Neuronal stem cell (in vitro differentiated cells): ENCODE measurements at regions not wholly inside any gene's neighbourhood (a gene's known extent, or its start where the extent isn't known, plus 50 kb on each side); places are given as distances from the start of the nearest gene placed in this dataset.

Experiments
- DNase-seq: peaks from one replicate; pipeline ENCODE4 v3.0.0-alpha.2; 2013; ENCODE audit warnings: low spot score
- H2AFZ ChIP-seq: one replicate; pipeline ENCODE4 v1.6.1; 2013; ENCODE audit warnings: mild to moderate bottlenecking, low read length, inconsistent platforms
- H2AK5ac ChIP-seq: 2 replicates; pipeline ENCODE4 v1.6.1; 2013; ENCODE audit warnings: low read depth, mild to moderate bottlenecking, inconsistent platforms, low read length, moderate library complexity, mixed read lengths
- H2BK120ac ChIP-seq: 2 replicates; pipeline ENCODE4 v1.6.1; 2013; ENCODE audit warnings: low read depth, mild to moderate bottlenecking, inconsistent platforms, low read length, moderate library complexity, mixed read lengths
- H2BK12ac ChIP-seq: one replicate; pipeline ENCODE4 v1.6.1; 2013; ENCODE audit warnings: low read length, inconsistent platforms
- H2BK15ac ChIP-seq: 2 replicates; pipeline ENCODE4 v1.6.1; 2013; ENCODE audit warnings: mild to moderate bottlenecking, low read length, inconsistent platforms, mixed read lengths
- H2BK5ac ChIP-seq: one replicate; pipeline ENCODE4 v1.6.1; 2013; ENCODE audit warnings: inconsistent platforms, mild to moderate bottlenecking, low read length, moderate library complexity
- H3K14ac ChIP-seq: one replicate; pipeline ENCODE4 v1.6.1; 2013; ENCODE audit warnings: low read length, inconsistent platforms
- H3K18ac ChIP-seq: 2 replicates; pipeline ENCODE4 v1.6.1; 2013; ENCODE audit warnings: low read length, inconsistent platforms
- H3K23ac ChIP-seq: 2 replicates; pipeline ENCODE4 v1.6.1; 2013; ENCODE audit warnings: low read depth, mild to moderate bottlenecking, mixed read lengths, low read length, inconsistent platforms; ENCODE audit not compliant: poor library complexity
- H3K27ac ChIP-seq: replicated peaks from 3 replicates; pipeline ENCODE4 v1.5.1; 2013; ENCODE audit warnings: low read length, inconsistent platforms
- H3K27me3 ChIP-seq, 3 experiments: 2 replicates each; pipeline ENCODE4 v1.6.1; 2013; ENCODE audit warnings: low read length in 3 of 3, mild to moderate bottlenecking in 2 of 3, inconsistent platforms in 1 of 3, low read depth in 1 of 3, mixed read lengths in 1 of 3, moderate library complexity in 1 of 3; ENCODE audit not compliant: control insufficient read depth in 3 of 3, insufficient read depth in 3 of 3
- H3K36me3 ChIP-seq, 2 donors: replicated peaks in 1 of 2; 2 replicates each; pipeline ENCODE4 v1.6.1; 2013; ENCODE audit warnings: low read length in 2 of 2; ENCODE audit not compliant: control insufficient read depth in 2 of 2, insufficient read depth in 2 of 2
- H3K4ac ChIP-seq: 2 replicates; pipeline ENCODE4 v1.6.1; 2013; ENCODE audit warnings: inconsistent platforms, mild to moderate bottlenecking, low read length, moderate library complexity
- H3K4me1 ChIP-seq, 2 donors: 1 replicate in 1 of 2; 2 replicates in 1 of 2; pipeline ENCODE4 v1.6.1; 2013; ENCODE audit warnings: low read length in 2 of 2, low read depth in 1 of 2; ENCODE audit not compliant: control insufficient read depth in 2 of 2, insufficient read depth in 1 of 2
- H3K4me2 ChIP-seq: one replicate; pipeline ENCODE4 v1.6.1; 2013; ENCODE audit warnings: mild to moderate bottlenecking, low read length, inconsistent platforms; ENCODE audit not compliant: insufficient read depth, poor library complexity, severe bottlenecking
- H3K4me3 ChIP-seq, 2 donors: 2 replicates each; pipeline ENCODE4 v1.5.1; 2013; ENCODE audit warnings: low read length in 2 of 2, mild to moderate bottlenecking in 2 of 2, inconsistent platforms in 1 of 2, moderate library complexity in 1 of 2
- H3K79me1 ChIP-seq: one replicate; pipeline ENCODE4 v1.6.1; 2013; ENCODE audit warnings: low read depth, mild to moderate bottlenecking, inconsistent platforms, low read length, moderate library complexity
- H3K9ac ChIP-seq: one replicate; pipeline ENCODE4 v1.6.1; 2013; ENCODE audit warnings: mild to moderate bottlenecking, low read depth, low read length, inconsistent platforms; ENCODE audit not compliant: poor library complexity
- H3K9me3 ChIP-seq, 2 donors: replicated peaks in 1 of 2; 2 replicates each; pipeline versions ENCODE3 to v1.6.1; 2013; ENCODE audit warnings: low read length in 2 of 2, mild to moderate bottlenecking in 2 of 2, inconsistent platforms in 1 of 2, low read depth in 1 of 2, mixed read lengths in 1 of 2, moderate library complexity in 1 of 2; ENCODE audit not compliant: control insufficient read depth in 2 of 2, insufficient read depth in 1 of 2
- H4K8ac ChIP-seq: one replicate; pipeline ENCODE4 v1.6.1; 2013; ENCODE audit warnings: low read depth, mild to moderate bottlenecking, inconsistent platforms, low read length, moderate library complexity
- H4K91ac ChIP-seq: one replicate; pipeline ENCODE4 v1.6.1; 2013; ENCODE audit warnings: low read length, low read depth, mild to moderate bottlenecking, inconsistent platforms; ENCODE audit not compliant: poor library complexity
- WGBS, 2 donors: extraction: QIAGEN DNeasy Blood & Tissue Kit; methylation state at CpG; one replicate each; pipeline ENCODE4 v1.1.7; 2013; ENCODE audit warnings: missing lambda C conversion rate in 2 of 2, mixed read lengths in 1 of 2; ENCODE audit not compliant: insufficient read length in 2 of 2, insufficient replicate concordance in 1 of 2; ENCODE audit errors: extremely low coverage in 2 of 2; 5-methylcytosine and 5-hydroxymethylcytosine counted together

DNA sequence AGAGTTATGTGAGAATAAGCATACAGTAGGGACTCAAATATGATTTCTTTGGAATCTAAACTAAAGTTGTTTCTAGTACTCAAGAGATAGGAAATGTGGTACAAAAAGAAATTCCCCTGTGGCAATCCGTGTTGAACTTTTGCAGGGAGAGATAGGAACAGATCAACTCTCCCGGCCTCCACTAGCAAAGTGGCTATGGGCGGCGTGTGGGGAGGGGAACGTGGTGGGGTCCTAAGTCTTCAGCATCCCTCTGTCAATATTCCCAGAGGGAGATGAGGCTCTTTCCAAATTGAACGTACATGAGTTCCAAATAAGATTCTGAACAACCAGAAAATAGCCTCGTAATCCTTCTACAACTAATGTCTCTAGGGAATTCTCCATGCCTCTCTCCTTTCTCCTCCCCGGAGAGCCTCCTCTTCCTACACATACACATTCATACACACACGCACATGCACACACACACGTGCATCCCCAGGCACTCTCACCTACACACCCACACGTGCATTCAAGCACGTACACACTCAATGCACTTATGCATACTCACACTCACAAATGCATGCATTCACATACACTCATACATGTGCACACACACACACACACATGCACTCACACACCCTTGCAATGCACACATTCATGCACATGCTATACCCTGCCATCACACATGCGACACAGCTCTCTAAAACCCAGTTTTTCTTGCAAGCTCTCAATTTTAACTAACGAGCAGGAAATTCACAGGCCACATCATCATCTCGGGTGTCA is 244.8 kb downstream of the MAF start:
- Histone ChIP-seq H3K79me1 (no peaks in the 10 kb centered on the region), H2BK120ac (no peak overlapping the region), H3K27me3 (peaks cover 0 to 3% (median 0%) of the 10 kb centered on the region in 3 experiments), H3K9me3 (peaks cover 0 to 2% of the 10 kb centered on the region in 2 donors), H3K36me3 (no peaks in the 10 kb centered on the region), H2BK5ac (no peak overlapping the region), H3K4me3 (no peak overlapping the region), H3K4me1 (peaks cover 1 to 2% of the 10 kb centered on the region in 2 donors), H4K91ac (no peak overlapping the region), H4K8ac (peak overlapping the region; percentile 70), H3K23ac (no peak overlapping the region), H2BK12ac (no peak overlapping the region), H3K14ac (no peak overlapping the region), H3K9ac (no peak overlapping the region), H3K4ac (no peak overlapping the region), H2BK15ac (no peak overlapping the region), H3K18ac (no peak overlapping the region), H3K27ac (no peak overlapping the region), H2AK5ac (no peak overlapping the region), H3K4me2 (no peak overlapping the region), H2AFZ (no peak overlapping the region)
- no CpG with 5 or more reads among the region's 15 CpGs for WGBS, 2 donors
- DNase-seq, result no peak

DNA sequence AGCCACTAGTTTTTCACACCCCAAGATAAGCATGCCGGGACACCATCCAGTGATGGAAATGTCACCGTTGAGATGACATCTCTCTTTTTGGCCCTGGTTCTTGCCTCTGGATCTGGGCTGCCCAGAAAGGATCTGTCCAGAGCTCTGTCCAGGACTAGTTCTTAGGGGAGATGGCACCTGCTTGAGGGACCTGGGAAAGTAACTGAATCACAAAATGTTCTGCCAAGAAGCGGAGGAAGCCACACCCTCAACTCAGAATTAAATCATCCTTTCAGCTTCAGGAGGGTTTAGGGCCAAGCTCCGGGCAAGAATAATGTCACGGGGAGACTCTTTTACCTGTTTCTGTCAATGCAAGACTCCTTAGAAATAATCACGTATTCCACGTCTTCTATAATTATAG is 248.6 kb downstream of the MAF start:
- Histone ChIP-seq H3K27me3 (peaks cover 0 to 10% (median 0%) of the 10 kb centered on the region in 3 experiments), H3K4me2 (no peak overlapping the region), H3K4me3 (no peak overlapping the region), H2BK12ac (no peak overlapping the region), H3K36me3 (no peaks in the 10 kb centered on the region), H2BK120ac (no peak overlapping the region), H2BK15ac (no peak overlapping the region), H3K27ac (no peak overlapping the region), H3K18ac (no peak overlapping the region), H2BK5ac (no peak overlapping the region), H2AFZ (no peak overlapping the region), H4K91ac (no peak overlapping the region), H2AK5ac (no peak overlapping the region), H3K9me3 (peaks cover 0 to 2% of the 10 kb centered on the region in 2 donors), H3K14ac (no peak overlapping the region), H3K9ac (no peak overlapping the region), H3K79me1 (no peaks in the 10 kb centered on the region), H4K8ac (no peak overlapping the region), H3K4me1 (peaks cover 7 to 9% of the 10 kb centered on the region in 2 donors), H3K4ac (no peak overlapping the region), H3K23ac (no peak overlapping the region)
- DNase-seq, result no peak
- no CpG with 5 or more reads among the region's 7 CpGs for WGBS, 2 donors

GRCh38 chr16:79349803-79350202 is 250.7 kb downstream of the MAF start:
- Histone ChIP-seq H2BK12ac (no peak overlapping the region), H3K27ac (no peak overlapping the region), H3K14ac (no peak overlapping the region), H3K9me3 (no peaks in the 10 kb centered on the region), H3K4me3 (no peak overlapping the region), H4K8ac (no peak overlapping the region), H3K23ac (no peak overlapping the region), H3K4me2 (no peak overlapping the region), H2AK5ac (no peak overlapping the region), H3K27me3 (peaks cover 0 to 7% (median 0%) of the 10 kb centered on the region in 3 experiments), H3K79me1 (no peaks in the 10 kb centered on the region), H2AFZ (no peak overlapping the region), H3K18ac (no peak overlapping the region), H3K4ac (no peak overlapping the region), H3K36me3 (no peaks in the 10 kb centered on the region), H2BK5ac (no peak overlapping the region), H3K4me1 (peaks cover 7 to 9% of the 10 kb centered on the region in 2 donors), H2BK15ac (no peak overlapping the region), H2BK120ac (no peak overlapping the region), H3K9ac (no peak overlapping the region), H4K91ac (no peak overlapping the region)
- DNase-seq, result no peak
- WGBS, 2 donors, result no CpG with 5 or more reads among the region's 3 CpGs

DNA sequence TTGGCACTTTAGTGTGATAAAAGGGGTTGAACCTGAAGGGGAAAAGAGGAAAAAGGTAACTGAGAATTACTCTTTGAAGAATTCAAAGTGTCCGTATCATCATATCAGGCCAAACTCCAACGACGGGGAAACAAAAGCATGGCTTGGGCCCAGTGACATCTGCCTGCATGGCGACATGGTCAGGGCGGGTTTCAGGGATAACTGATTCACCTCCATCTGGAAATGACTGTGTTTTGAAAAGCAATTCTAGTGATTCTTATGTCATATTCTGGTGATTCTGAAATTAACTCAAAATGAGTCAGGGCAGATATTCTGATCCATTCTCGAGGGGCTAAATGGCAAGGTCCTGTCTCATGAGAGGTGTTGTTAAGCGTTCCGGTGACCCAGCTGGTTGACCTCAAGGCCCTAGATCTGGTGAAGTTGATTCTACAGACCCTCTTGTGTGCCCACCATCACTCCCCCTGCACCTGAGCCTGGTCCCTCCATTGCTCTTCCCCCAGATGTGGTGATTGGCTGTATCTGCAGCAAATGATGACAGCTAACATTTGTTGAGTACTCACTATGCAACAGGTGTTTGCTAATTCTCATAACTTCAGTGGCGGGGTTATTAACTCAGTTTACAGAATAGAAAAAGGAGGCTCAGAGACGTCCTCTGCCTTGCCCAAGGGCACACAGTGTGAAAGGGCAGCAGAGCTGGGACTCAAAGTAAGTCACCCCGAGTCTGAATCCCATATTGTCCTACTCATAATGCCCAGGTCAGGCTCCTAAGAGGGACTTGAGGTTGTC is 251.8 kb downstream of the MAF start:
- H2BK5ac ChIP-seq, result no peak overlapping the region
- no peak overlapping the region for H4K8ac ChIP-seq
- no peak overlapping the region for H3K14ac ChIP-seq
- H2AFZ ChIP-seq, result no peak overlapping the region
- no peaks in the 10 kb centered on the region for H3K36me3 ChIP-seq
- no peak overlapping the region for H3K4ac ChIP-seq
- H3K27ac ChIP-seq, result no peak overlapping the region
- peaks cover 0 to 7% (median 0%) of the 10 kb centered on the region in 3 experiments for H3K27me3 ChIP-seq
- H3K23ac ChIP-seq, result no peak overlapping the region
- H3K79me1 ChIP-seq, result no peaks in the 10 kb centered on the region
- H2BK15ac ChIP-seq, result no peak overlapping the region
- H3K9ac ChIP-seq, result no peak overlapping the region
- H3K4me3 ChIP-seq, result no peak overlapping the region
- H3K4me2 ChIP-seq, result no peak overlapping the region
- no peak overlapping the region for H4K91ac ChIP-seq
- no peak for DNase-seq
- peaks cover 7 to 9% of the 10 kb centered on the region in 2 donors for H3K4me1 ChIP-seq
- no peak overlapping the region for H2BK12ac ChIP-seq
- WGBS, 2 donors, result no CpG with 5 or more reads among the region's 11 CpGs
- no peaks in the 10 kb centered on the region for H3K9me3 ChIP-seq
- H2AK5ac ChIP-seq, result no peak overlapping the region
- no peak overlapping the region for H3K18ac ChIP-seq
- no peak overlapping the region for H2BK120ac ChIP-seq
